ENCODE measurements at regions not wholly inside any gene's neighbourhood (a gene's known extent, or its start where the extent isn't known, plus 50 kb on each side); places are given as distances from the start of the nearest gene placed in this dataset.

- TF ChIP-seq REST (IDR thresholded peaks at IDR 0.05; ENCODE audit: insufficient replicate concordance, low read depth): no peak
- no peak for TF ChIP-seq POLR2AphosphoS5 (IDR thresholded peaks at IDR 0.05; ENCODE audit: low read depth)
- TF ChIP-seq CTCF (IDR thresholded peaks at IDR 0.05; ENCODE audit: insufficient read depth, low read length): no peak
- no peak for TF ChIP-seq GABPA (IDR thresholded peaks at IDR 0.05; ENCODE audit: low read depth)
- TF ChIP-seq SPI1 (IDR thresholded peaks at IDR 0.05; ENCODE audit: borderline replicate concordance, low read depth): no peak
- no peak for DNase-seq (ENCODE audit: low read depth in 1 of 2, low spot score in 1 of 2)
- Histone ChIP-seq H3K27me3 (ENCODE audit: insufficient read depth, poor library complexity, severe bottlenecking) (no peaks in the 10 kb centered on the region), H3K27ac (replicated peaks) (no peak overlapping the region), H3K4me3 (replicated peaks; ENCODE audit: insufficient read depth, low read length) (no peak overlapping the region)
Measured at GRCh38 chr1:106047210-106047609, 1009.3 kb upstream of the PRMT6 start.

GRCh38 chr1:106049595-106049994 is 1006.9 kb upstream of the PRMT6 start:
- no peak overlapping the region for H3K4me3 ChIP-seq (replicated peaks; ENCODE audit: insufficient read depth, low read length)
- no peaks in the 10 kb centered on the region for H3K27me3 ChIP-seq (ENCODE audit: insufficient read depth, poor library complexity, severe bottlenecking)
- no peak for DNase-seq (ENCODE audit: low read depth in 1 of 2, low spot score in 1 of 2)
- no peak for TF ChIP-seq REST (IDR thresholded peaks at IDR 0.05; ENCODE audit: insufficient replicate concordance, low read depth)
- TF ChIP-seq GABPA (IDR thresholded peaks at IDR 0.05; ENCODE audit: low read depth): no peak
- no peak for TF ChIP-seq SPI1 (IDR thresholded peaks at IDR 0.05; ENCODE audit: borderline replicate concordance, low read depth)
- no peak overlapping the region for H3K27ac ChIP-seq (replicated peaks)

GRCh38 chr1:106055855-106056254 is 1000.6 kb upstream of the PRMT6 start:
- no peak for DNase-seq (ENCODE audit: low read depth in 1 of 2, low spot score in 1 of 2)
- Histone ChIP-seq H3K4me3 (replicated peaks; ENCODE audit: insufficient read depth, low read length) (no peak overlapping the region), H3K27me3 (ENCODE audit: insufficient read depth, poor library complexity, severe bottlenecking) (no peaks in the 10 kb centered on the region), H3K27ac (replicated peaks) (no peak overlapping the region)
- no peak for TF ChIP-seq CTCF (IDR thresholded peaks at IDR 0.05; ENCODE audit: insufficient read depth, low read length)
- TF ChIP-seq SPI1 (IDR thresholded peaks at IDR 0.05; ENCODE audit: borderline replicate concordance, low read depth): no peak
- TF ChIP-seq REST (IDR thresholded peaks at IDR 0.05; ENCODE audit: insufficient replicate concordance, low read depth): no peak
- no peak for TF ChIP-seq GABPA (IDR thresholded peaks at IDR 0.05; ENCODE audit: low read depth)
